Stimulated activated CD4-positive, alpha-beta T cell treated with anti-CD3 and anti-CD28 coated beads, TNF-alpha, amount 100 ng/mL, for 1 hour (primary cell): ENCODE measurements at regions not wholly inside any gene's neighbourhood (a gene's known extent, or its start where the extent isn't known, plus 50 kb on each side); places are given as distances from the start of the nearest gene placed in this dataset.
"Not testable (repeated sequence)": the region's sequence is repeated elsewhere in the genome, so short reads cannot be mapped to it uniquely, and the experiment has no call there.

Experiments
- DNase-seq, 3 donors: peaks; one replicate each; pipeline ENCODE4 v3.0.0-alpha.2; 2020; ENCODE audit warnings: low read depth in 3 of 3, low spot score in 1 of 3

DNA sequence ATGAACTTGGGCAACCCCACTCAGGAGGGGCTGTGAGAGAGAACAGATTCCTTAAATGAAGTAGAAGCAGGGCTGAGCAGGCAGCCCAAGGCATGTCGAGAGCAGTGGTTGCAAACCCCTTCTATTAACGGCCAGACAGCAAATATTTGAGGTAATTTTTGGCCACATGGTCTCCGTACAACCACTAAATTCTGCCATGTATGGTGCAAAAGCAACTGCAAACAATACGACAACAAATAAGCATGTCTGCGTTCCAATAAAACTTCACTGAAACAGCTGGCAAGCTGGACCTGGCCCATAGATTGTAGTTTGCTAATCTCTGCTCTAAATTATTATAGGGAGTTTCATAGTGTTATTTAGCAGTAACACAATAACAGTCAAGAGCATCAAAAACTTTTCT, 217.0 kb upstream of the ZNF521 start:
- DNase-seq, result no peak

DNA sequence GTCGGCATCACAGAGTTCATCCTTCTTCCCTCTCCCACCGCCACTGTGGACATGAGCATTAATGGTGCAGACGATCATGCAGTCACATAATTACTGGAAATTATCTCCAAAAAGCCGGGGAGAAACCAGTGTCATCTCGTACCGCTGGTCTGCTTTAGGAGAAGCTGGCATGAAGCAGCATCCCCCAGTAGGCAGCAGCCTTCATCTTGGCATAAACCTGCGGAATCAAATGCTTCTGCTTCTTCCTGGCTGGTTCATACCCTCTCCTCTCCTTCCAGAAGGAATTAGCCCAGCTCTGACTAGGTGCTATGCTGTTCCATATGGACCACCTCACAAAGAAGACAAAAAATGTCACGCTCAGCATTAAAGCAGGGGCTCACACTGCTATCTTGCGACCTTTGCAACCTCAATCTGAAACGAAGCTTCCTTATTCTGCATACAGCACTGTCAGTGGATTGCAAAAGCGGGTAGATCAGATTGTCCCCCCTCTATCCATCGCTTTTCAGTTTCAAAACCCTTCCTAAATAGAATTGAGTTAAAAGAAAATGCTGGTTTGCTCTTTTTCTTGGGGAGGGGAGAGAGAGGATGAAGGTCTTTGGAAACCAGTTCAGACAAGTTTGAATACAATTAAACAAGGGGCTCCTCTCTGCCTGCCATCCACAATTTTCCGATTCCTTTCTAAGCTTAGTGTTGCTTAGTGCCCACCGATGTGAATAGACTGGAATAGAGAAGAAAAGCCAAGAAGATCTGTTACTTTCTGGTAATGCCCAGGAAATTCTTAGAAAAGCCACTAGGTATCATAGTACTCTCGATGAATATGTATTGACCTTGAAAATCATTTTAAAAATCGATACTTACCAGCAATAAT, 212.1 kb upstream of the ZNF521 start:
- no peak for DNase-seq

DNA sequence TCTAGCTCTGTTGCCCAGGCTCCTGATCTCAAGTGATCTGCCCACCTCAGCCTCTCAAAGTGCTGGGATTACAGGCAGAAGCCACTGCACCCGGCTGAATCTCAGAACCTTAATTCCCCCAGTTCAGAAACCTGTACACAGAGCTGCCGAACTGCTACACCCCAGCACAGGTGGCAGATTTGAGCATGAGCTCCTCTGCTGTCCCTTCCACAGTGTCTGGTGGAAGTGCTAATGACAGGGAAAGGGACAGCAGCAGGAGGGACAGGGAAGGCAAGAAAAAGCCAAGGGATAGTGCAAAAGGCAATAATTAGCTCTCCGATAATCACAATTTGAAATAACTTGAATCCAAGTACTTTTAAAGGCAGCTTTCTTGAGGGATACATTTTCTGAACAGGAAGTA, 211.4 kb upstream of the ZNF521 start:
- no peak for DNase-seq

DNA sequence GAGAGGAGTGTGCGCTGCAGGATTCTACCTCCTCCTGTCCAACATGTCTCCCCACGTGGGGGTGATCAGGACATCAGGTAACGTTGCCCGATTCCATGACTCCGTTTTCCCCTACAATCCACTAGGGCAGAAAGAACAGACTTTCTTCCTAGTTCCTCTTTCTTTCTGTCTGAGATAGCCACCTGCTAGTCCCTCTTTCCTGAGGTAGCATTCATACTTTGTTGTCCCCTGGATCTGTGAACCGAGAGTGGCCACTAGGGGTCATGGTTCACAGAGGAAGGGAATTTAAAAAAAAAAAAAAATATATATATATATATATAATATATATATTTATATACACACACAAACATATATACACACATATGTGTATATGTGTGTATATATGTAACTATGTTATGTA, 210.0 kb upstream of the ZNF521 start:
- DNase-seq, result no peak

DNA sequence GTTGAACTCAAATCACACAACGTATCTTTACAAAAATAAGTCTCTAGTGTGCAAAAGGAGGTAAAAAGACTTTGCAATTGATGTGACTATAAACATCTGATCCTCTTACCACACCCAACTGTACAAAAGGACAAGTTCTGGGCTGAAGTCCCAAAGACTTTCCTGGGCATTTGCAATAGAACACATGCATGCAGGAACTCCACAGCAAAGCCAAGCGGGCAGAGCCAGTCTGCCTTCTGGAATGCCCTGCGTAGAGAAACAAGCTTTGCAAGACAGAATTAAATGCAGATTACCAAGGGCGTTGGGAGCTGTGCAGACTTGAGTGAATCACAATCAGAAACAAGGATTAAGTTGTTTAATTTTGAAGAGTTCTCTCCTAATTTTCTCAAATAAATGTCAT, 208.4 kb upstream of the ZNF521 start:
- DNase-seq, result no peak

DNA sequence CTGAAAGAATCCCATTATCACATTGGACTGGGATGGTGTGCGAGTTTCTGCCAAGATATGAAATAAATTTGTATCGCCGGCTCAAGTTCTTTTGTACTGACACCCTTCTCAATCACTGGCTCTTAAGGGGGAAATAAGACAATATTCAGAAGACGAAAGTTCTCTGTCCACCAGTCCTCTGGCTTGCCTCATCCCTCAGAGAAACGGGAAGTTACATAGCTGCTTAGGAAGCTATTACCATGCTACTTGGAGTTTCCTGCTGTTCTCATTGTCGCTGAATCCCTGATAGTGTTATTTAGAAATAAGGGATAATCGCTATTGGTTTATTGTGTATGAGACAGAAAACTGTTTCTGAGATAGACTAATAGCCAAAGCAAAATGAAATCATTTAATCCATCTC, 205.0 kb upstream of the ZNF521 start:
- no peak for DNase-seq

DNA sequence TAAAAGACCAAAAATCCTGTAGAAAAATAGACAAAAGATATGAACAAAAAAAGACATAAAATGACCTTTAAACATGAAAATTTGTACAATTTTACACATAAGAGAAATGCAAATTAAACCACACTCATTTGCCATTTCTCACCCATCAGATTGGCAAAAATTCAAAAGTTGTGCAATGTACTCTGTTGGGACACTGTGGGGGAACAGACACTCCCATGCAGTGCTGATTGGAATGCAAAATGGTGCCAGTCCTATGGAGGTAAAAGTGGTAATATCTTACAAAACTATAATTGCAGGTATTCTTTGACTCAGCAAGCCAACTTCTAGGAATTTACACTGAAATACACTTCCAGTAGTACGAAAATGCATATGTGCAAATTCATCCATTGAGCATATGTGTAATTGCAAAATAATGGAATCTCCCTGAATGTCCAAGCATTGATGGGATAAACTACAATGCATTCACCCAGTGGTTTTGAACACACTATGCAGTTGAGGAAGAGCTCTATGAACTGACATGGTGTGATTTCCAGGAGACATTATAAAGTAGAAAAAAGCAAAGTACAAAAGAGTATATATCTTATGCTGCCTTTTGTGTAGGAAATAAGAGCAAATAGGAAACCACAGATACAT, 201.8 kb upstream of the ZNF521 start:
- no peak for DNase-seq

DNA sequence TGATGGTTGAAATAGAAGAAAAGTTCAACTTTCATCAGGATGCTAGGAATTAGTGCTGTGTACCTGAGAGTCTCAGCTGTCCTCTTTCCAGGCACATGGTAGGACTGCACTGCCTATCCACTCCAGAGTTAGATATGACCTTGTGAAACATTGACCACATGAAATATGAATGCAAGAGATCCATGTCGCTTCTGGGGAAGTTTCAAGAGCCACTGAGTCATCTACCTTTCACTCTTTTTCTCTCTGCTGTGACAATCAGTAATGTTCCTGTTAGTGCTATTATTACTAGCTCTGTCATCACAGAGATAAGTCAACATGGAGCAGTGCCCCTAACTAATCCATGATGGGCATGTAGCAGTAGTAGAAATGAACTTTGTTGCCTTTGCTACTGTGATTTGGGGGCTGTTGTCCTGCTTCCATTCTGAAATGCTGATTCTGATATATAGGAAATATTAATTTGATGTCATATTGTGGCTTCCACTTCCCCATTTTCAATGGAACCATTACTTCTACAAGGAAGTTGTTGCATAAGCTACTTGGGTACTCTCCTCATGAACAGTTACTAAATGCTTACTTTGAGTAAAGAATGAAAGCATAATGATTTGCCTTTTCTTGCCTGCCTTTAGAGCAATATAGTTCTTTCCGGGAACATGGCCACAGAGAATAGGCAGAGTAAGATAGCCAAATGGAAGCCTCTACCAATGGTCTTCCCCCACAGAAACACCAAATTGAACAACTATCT, 192.8 kb upstream of the ZNF521 start:
- DNase-seq, result no peak

DNA sequence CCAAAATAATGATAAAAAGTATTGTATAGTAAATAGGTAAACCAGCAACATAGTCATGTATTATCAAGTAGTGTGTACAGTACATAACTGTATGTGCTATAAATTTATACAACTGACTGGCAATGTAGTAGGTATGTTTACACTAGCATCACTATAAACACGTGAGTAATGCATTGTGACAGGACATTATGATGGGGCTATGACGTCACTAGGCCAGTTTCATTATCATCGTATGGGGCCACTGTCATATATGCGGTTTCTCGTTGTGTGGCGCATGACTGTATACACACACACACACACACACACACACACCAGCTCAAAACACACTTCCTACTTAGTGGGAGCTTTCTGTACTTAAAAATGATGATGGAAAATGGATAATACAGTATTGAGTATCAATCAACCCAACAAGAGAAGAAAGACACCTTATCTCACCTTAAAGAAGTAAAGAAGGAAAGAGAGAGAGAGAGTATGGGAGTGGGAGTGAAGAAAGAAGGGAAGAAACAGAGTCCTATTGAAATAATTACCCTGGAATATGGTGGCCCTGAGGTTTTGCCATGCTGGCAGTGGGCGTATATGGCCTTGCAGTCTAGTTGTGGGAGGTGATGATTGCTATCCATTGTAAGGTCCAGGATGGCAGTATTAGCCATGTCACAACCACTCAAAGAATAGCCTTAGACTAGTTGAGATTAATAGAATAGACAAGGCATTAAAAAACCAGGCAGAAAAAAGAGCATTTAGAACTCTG, 186.4 kb upstream of the ZNF521 start:
- no peak for DNase-seq

DNA sequence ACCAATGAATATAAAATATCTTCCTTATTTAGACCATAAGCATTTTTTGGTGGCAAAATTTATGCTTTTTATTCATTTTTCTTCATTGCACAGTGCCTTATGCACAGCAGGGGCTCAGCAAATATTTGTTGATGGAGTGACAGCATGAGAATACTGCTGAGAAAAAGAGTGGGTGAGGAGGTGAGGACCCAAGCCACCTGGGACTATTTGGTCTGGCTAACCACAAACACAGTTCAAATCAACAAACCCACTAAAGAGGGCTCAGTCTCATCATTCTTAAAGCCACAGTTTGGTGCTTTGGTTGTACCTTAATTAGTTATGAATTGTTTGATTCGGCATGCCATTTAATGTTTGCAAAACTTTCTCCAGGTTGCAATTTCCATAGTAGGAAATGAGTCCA, 183.5 kb upstream of the ZNF521 start:
- no peak for DNase-seq

DNA sequence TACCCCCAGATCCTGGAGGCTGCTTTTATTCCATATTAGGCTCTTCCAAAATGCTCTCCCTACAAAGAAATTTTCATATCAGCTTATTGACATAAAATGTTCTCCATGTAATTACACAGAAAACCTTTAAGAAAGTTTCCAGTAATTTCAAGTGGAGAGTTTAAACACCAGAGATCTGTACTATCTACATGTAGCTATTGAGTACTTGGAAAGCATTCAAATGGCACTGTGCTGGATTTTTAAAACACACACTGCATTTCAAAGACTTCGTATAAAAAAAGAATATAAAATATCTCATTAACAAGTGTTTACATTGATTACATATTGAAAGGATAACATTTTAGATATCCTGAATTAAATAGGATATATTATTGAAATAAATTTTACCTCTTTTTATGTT, 182.4 kb upstream of the ZNF521 start:
- DNase-seq, result no peak

DNA sequence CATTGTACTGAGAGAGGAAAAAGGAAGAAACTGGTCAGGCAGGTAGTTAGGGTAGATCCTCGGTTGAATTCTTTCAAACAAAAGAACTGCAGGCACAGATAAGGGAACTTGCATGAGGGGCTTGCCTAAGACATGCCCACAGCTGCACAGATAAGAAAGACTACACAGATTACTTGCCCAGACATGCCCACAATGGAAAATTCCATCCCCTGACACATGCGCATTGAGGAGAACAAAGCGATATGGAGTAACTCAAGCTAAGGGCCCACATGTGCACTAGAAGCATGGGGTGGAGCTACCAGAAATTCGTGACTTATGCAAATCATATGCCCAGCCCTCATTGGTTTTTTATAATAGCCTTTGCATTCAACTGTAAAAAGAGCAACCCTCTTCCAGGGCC, 181.3 kb upstream of the ZNF521 start:
- DNase-seq, result no peak

DNA sequence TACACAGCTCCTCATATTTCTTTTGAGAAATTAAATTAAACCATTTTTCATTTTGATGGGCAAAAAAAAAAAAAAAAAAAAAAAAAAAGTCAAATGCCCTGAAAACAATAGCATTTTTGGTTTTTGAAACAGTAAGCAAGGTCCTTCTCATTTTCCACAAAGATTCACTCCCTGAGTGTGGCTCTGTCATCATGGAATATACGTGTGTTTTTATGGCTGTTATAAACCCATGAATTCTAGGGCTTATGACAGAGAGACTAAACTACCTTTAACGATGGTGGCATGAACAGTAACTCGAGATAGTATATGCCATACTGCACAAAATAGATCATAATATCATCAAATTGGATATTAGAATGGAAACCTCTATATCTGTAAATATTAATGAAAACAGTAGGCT, 179.2 kb upstream of the ZNF521 start:
- DNase-seq, result no peak

DNA sequence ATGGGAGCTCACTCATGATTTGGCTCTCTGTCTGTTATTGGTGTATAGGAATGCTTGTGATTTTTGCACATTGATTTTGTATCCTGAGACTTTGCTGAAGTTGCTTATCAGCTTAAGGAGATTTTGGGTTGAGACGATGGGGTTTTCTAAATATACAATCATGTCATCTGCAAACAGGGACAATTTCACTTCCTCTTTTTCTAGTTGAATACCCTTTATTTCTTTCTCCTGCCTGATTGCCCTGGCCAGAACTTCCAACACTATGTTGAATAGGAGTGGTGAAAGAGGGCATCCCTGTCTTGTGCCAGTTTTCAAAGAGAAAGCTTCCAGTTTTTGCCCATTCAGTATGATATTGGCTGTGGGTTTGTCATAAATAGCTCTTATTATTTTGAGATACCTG, 173.8 kb upstream of the ZNF521 start:
- DNase-seq, result not testable (repeated sequence)

DNA sequence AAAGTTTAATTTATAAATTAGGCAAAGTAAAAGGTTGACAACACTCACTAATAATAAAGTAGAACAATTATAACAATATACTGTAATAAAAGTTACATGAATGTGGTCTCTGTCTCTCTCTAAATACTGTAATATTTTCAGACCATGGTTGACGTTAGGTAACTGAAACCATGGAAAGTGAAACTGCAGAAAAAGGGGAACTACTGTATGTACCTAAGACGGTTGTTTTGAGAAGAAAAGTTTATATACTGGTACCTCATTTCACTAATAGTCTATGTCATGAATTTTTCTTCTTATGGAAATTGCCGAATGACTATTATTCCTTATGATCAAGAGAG, 166.7 kb upstream of the ZNF521 start:
- DNase-seq, result no peak

DNA sequence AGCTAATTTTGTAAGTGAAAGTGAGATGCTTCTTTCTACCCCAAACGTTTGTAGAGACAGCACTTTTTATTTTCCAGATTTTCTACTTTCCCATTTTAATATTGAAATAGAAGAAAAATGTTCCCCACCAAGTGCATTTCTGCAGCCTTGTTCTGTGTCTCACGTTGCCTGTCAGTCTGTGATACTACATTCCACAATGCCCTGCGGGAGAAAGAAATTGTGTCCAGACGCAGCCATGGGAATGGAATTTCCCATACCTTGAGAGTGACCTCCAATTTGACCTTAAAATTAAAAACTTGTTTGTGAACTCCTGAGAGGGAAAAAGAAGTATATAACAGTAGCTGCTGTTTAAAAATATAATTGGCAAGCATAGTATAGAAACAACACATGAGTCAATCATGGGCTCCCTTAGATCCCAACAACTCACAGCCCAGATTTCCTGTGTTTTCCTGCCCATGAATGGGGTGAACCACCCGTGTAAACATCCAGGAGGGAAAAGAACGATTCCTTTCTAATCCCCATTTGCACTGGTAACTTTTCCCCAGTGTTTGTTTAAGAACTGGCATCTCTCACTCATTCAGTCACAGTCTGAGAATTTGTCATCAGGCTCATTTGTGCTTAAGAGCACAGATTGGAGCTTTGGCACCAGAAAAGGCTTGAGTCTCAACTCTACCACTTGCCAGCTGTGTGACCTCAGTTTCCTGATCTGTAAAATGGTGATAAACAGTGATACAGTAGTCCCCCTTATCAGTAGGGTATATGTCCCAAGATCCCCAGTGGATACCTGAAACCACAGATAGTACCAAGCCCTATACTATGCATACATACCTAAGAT, 166.1 kb upstream of the ZNF521 start:
- no peak for DNase-seq

DNA sequence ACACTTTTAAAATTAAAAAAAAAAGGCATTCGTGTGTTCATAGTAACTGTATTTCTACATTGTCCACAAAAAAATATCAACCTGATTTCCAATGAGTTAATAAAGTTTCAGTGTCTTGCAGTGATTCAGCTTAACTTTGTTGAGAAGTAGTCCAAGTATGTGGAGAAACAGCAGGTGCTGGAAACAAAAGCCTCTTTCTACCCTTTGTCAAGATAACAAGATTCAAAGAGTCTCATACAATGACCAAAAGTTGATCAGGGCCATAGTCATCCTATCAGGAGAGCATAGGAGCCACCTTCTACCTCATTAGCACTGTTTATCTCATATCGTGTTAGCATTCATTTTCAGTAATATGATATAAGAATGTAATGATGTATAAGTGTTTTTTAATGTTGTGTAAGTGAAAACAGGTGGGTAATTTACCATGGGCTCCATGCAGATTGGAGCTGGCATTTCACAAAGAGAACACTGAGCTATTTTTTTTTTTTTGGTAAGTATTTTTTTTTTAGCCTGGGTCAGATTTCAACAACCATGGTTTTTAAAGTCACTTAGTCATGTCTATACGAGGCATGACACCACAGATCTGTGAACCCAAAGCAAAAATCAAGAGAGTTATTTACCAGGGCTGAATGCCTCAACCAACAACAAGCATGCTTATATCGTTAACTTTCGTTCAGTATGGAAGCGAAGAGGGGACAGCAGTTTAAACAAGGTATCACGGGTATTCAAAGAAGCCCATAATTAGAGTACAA, 165.0 kb upstream of the ZNF521 start:
- DNase-seq, result no peak

DNA sequence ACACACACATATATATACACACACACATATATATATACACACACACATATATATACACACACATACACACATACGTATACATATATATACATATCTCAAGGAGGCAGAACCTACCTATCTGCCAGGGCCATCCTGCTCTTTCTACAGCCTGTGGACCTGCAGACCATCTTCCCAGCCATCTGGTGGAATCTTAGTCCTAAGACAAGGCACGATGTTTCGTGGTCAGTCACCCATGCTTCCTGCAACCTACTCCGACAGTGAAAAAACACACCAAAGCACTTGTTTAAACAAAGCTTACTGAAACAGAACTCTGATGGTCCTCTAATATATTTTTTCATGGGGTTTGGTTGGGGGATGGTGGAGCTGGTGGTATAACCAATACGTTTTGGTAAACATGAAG, 164.2 kb upstream of the ZNF521 start:
- DNase-seq, result no peak

DNA sequence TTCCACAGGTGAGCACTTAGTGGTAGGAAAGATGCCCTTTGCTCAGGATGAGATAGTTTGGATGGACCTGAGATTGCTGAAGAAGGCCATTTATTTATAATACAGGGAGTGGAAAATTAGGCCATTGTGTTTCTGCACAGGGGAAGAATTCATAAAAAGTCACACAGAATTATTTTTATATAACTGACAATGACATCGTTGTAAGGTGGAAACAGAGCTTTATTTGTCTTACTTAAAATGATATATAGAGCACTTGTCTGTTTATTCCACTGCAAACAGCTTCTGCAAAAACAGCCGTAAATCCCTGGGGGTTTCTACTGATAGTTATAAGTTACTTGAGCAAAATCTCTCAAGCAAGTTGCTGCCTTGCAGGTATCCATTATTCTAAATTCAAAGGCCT, 158.1 kb upstream of the ZNF521 start:
- no peak for DNase-seq

DNA sequence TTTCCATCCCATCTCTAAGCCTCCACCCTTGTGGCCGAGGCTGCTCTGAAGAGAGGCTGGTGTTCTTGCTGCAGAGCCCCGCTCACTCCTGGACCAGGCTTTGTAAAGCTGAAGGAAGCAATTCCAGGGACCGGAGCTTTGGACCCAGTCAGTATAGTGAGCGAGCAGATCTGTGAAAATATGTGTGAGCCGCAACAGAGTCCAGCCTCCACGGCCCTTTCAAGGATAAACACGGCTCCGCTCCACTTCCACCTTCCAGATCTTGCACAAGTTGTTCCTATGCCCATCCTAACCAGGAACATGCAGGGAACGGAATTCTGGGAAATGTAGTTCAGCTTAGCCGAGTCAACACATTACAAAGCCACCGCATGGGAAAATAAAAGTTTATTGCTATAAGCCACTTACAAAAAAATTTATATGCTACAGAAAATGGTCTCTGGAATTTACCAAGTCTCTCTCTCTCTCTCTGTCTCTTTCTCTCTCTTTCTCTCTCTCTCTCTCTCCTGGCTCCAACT, 151.7 kb upstream of the ZNF521 start:
- no peak for DNase-seq
